ENCODE measurements at regions not wholly inside any gene's neighbourhood (a gene's known extent, or its start where the extent isn't known, plus 50 kb on each side); places are given as distances from the start of the nearest gene placed in this dataset.

- H3K4me1 ChIP-seq (replicated peaks in 1 of 2; ENCODE audit: control insufficient read depth in 2 of 2, insufficient read depth in 2 of 2, low read length in 2 of 2), result no peaks in the 10 kb centered on the region
- FAIRE-seq, result no peak
- BruUV-seq (replicated peaks), result no TSS peak
- H3K79me2 ChIP-seq (ENCODE audit: control insufficient read depth, insufficient read depth, low read length), result no peaks in the 10 kb centered on the region
- H2AFZ ChIP-seq (ENCODE audit: low read depth, low read length), result no peak overlapping the region
- no peak for ATAC-seq
- intact Hi-C loops (cut with micrococcal nuclease) (no loop called here), in situ Hi-C loops (cut with MboI) (no loop called here)
- no peak overlapping the region for H3K4me2 ChIP-seq (ENCODE audit: insufficient read depth, low read length)
- H3K9me3 ChIP-seq (replicated peaks; ENCODE audit: control insufficient read depth, insufficient read depth, low read depth, low read length), result no peaks in the 10 kb centered on the region
- no peak overlapping the region for H3K9ac ChIP-seq (ENCODE audit: insufficient read depth in 1 of 2, low read depth in 2 of 2, low read length in 2 of 2)
- no peaks in the 10 kb centered on the region for H4K20me1 ChIP-seq (replicated peaks; ENCODE audit: control insufficient read depth, insufficient read depth, low read length)
- DNase-seq (ENCODE audit: extremely low read depth in 1 of 4, low spot score in 3 of 4), result no peak
- no peak for TF ChIP-seq EHMT2 (IDR thresholded peaks at IDR 0.05)
- TF ChIP-seq ZNF121 (CRISPR knock-in tag; conservative IDR thresholded peaks at IDR 0.05), result no peak
- TF ChIP-seq TBP (optimal IDR thresholded peaks at IDR 0.05; ENCODE audit: low read depth, low read length), result no peak
- no peak for TF ChIP-seq MEIS2 (IDR thresholded peaks at IDR 0.05; ENCODE audit: partially characterized antibody)
- TF ChIP-seq ZFP91 (CRISPR knock-in tag; IDR thresholded peaks at IDR 0.05), result no peak
- no peak for TF ChIP-seq ETS1 (conservative IDR thresholded peaks at IDR 0.05; ENCODE audit: control insufficient read depth, low read depth, low read length)
- TF ChIP-seq E2F5 (CRISPR knock-in tag; IDR thresholded peaks at IDR 0.05), result no peak
- no peak for TF ChIP-seq ZC3H4 (CRISPR knock-in tag; IDR thresholded peaks at IDR 0.05; ENCODE audit: borderline replicate concordance)
- no peak for TF ChIP-seq TSHZ1 (CRISPR knock-in tag; IDR thresholded peaks at IDR 0.05)
- no peaks in the 10 kb centered on the region for H3K27me3 ChIP-seq (ENCODE audit: control insufficient read depth in 2 of 2, insufficient read depth in 2 of 2, low read length in 2 of 2)
- no peaks in the 10 kb centered on the region for H3K36me3 ChIP-seq (ENCODE audit: control insufficient read depth, insufficient read depth, low read length)
- ChIA-PET CTCF (ENCODE audit: low intra/inter-chr PET ratio) (no interaction called here), POLR2A (no interaction called here)
- 2% methylated on average over 3 of the region's 3 CpGs for WGBS (ENCODE audit: insufficient coverage, low coverage, missing lambda C conversion rate)
- H3K27ac ChIP-seq (ENCODE audit: extremely low read depth, low read depth, low read length), result no peak overlapping the region
- H3K4me3 ChIP-seq, result no peak overlapping the region
- H3K9me1 ChIP-seq (ENCODE audit: control insufficient read depth, insufficient read depth, low read length), result no peaks in the 10 kb centered on the region
Measured at GRCh38 chr10:76738991-76739390, 898.6 kb downstream of the KCNMA1 start.

All from K562 (cell line).